Hindlimb muscle (tissue), 1 donor: ENCODE measurements at regions not wholly inside any gene's neighbourhood (a gene's known extent, or its start where the extent isn't known, plus 50 kb on each side); places are given as distances from the start of the nearest gene placed in this dataset.
"Not testable (repeated sequence)": the region's sequence is repeated elsewhere in the genome, so short reads cannot be mapped to it uniquely, and the experiment has no call there.

Experiments used
- DNase-seq: peaks from one replicate; pipeline ENCODE4 v3.0.0-alpha.2; 2013

DNA sequence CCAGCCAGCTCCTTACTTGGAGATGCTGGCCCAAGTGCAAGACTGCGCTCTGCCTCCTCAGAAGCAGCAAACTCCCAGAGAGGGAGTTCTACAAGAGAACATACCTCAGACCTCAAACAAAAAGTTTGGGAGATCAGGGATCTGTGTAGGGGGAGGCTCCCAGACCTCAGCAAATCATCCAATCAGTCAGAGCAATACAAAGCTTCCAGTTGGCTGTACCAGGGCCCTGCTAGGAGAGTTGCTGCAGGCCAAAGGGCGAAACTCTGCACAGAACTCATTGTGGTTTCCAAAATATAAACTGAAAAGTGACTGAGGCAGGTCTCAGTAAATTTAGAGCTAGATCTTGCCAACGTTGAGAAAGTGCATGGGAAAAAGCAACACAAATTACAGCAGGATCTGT is 144.3 kb upstream of the NPAP1 start:
- DNase-seq: not testable (repeated sequence)

DNA sequence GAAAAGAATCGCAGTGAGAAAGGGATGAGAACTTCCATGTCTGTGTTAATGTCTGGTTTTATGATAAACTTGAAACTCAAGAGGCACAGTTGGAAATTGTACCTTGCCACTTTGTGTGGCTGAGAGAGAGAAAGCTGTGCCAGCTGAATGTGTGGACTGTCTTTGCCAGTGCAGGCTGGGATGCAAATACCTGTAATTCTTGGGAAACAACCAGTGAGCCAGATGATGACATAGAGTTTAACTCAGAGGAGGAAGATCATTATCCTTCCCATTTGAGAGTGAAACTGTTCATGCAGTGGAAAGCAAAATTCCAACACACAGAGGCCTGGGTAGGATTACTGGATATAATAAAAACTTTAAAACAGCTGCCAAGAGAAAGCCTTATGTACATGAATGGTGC is 141.5 kb upstream of the NPAP1 start:
- not testable (repeated sequence) for DNase-seq

DNA sequence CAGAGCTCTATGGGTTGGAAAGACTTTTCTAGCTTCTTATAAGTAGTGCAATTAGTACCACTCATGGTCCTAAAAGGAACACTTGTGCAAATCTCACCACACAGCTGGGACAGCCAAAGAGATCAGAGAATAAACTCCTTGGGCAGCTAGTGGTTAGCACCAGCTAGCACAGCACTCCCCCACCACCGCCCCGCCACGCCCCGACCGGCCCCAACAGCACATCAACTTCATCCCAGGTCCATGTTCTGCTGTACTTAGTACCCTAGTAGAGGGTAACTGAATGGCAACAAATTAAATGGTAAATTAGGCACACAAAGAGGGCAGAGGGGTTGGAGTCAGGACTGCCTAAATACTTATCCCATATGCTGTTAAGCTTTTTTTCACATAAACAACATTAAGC is 118.3 kb upstream of the NPAP1 start:
- DNase-seq: not testable (repeated sequence)

- DNase-seq: no peak
Measured at GRCh38 chr15:24607636-24608035, 67.9 kb upstream of the NPAP1 start.

GRCh38 chr15:24617646-24618045 is 57.9 kb upstream of the NPAP1 start:
- no peak for DNase-seq

GRCh38 chr15:24621630-24622215 is 53.9 kb upstream of the NPAP1 start:
- no peak for DNase-seq
